ENCODE measurements at regions not wholly inside any gene's neighbourhood (a gene's known extent, or its start where the extent isn't known, plus 50 kb on each side); places are given as distances from the start of the nearest gene placed in this dataset.

DNA sequence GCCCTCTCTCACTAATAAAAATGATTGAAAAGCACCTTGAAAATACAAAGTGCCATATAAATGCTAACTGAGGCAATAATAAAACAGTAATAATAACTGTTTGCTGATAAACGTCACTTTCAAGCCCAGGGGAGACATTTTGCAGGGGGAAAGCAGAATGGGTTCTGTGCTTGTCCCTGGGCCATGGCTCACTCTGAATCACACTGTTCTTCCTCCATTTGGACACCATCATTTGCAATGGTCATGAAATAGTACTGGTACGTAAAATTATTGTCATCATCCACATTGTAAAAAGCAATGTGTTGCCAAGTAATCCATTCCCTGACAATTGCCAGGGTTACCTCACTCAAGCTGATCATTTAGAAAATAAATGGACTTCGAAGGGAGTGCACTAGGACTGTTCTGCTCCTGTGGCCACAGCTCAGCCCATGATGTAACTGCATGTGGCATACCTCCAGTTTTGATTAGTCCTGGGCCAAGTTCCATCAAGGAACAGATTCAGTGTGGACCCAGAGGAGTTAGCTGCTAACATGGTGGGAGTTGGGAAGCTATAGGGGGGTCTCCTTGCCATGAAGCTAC, 508.8 kb upstream of the CELF4 start:
- no peak for TF ChIP-seq POLR2A (IDR thresholded peaks at IDR 0.05; ENCODE audit: low read depth, low read length)
- TF ChIP-seq, protein P1, sequence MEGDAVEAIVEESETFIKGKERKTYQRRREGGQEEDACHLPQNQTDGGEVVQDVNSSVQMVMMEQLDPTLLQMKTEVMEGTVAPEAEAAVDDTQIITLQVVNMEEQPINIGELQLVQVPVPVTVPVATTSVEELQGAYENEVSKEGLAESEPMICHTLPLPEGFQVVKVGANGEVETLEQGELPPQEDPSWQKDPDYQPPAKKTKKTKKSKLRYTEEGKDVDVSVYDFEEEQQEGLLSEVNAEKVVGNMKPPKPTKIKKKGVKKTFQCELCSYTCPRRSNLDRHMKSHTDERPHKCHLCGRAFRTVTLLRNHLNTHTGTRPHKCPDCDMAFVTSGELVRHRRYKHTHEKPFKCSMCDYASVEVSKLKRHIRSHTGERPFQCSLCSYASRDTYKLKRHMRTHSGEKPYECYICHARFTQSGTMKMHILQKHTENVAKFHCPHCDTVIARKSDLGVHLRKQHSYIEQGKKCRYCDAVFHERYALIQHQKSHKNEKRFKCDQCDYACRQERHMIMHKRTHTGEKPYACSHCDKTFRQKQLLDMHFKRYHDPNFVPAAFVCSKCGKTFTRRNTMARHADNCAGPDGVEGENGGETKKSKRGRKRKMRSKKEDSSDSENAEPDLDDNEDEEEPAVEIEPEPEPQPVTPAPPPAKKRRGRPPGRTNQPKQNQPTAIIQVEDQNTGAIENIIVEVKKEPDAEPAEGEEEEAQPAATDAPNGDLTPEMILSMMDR (IDR thresholded peaks at IDR 0.05; ENCODE audit: extremely low read depth in 1 of 2, insufficient read depth in 1 of 2, low read depth in 1 of 2, low read length in 2 of 2) = no peak
- TF ChIP-seq, protein P2, sequence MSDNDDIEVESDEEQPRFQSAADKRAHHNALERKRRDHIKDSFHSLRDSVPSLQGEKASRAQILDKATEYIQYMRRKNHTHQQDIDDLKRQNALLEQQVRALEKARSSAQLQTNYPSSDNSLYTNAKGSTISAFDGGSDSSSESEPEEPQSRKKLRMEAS (IDR thresholded peaks at IDR 0.05; ENCODE audit: insufficient read depth, insufficient read length) = no peak

All from endothelial cell of umbilical vein (primary cell).